Parathyroid adenoma (tissue), 2 donors: ENCODE measurements at regions not wholly inside any gene's neighbourhood (a gene's known extent, or its start where the extent isn't known, plus 50 kb on each side); places are given as distances from the start of the nearest gene placed in this dataset.
"Not testable (repeated sequence)": the region's sequence is repeated elsewhere in the genome, so short reads cannot be mapped to it uniquely, and the experiment has no call there.

ENCODE experiments used
- H2AFZ ChIP-seq: fragments of 300-600 bp; sonication (generic); one replicate; pipeline ENCODE4 v1.7.0; 2017; ENCODE audit warnings: antibody characterized with exemption, mild to moderate bottlenecking
- H3K27ac ChIP-seq: fragments of 300-600 bp; sonication (generic); one replicate; pipeline ENCODE4 v1.7.0; 2017
- H3K27me3 ChIP-seq: fragments of 300-600 bp; sonication (generic); one replicate; pipeline ENCODE4 v1.7.0; 2017; ENCODE audit warnings: low read length; ENCODE audit not compliant: control insufficient read depth, insufficient read depth
- H3K36me3 ChIP-seq: fragments of 300-600 bp; sonication (generic); one replicate; pipeline ENCODE4 v1.7.0; 2017; ENCODE audit warnings: low read length; ENCODE audit not compliant: control insufficient read depth, insufficient read depth
- H3K4me1 ChIP-seq: fragments of 300-600 bp; sonication (generic); one replicate; pipeline ENCODE4 v1.7.0; 2017; ENCODE audit warnings: control low read depth
- H3K4me2 ChIP-seq: fragments of 300-600 bp; sonication (generic); one replicate; pipeline ENCODE4 v1.7.0; 2017; ENCODE audit warnings: low read length
- H3K4me3 ChIP-seq: fragments of 300-600 bp; sonication (generic); one replicate; pipeline ENCODE4 v1.7.0; 2017; ENCODE audit warnings: low read depth, low read length
- H3K79me2 ChIP-seq: fragments of 300-600 bp; sonication (generic); one replicate; pipeline ENCODE4 v1.7.0; 2017; ENCODE audit warnings: control low read depth
- H3K9ac ChIP-seq: fragments of 300-600 bp; sonication (generic); one replicate; pipeline ENCODE4 v1.7.0; 2017; ENCODE audit warnings: mild to moderate bottlenecking
- H3K9me3 ChIP-seq: fragments of 300-600 bp; sonication (generic); one replicate; pipeline ENCODE4 v1.7.0; 2017; ENCODE audit warnings: low read length; ENCODE audit not compliant: control insufficient read depth
- TF ChIP-seq, protein P1 (sequence below): fragments of 300-600 bp; sonication (generic); IDR thresholded peaks from one replicate; pipeline ENCODE4 v1.7.0; 2017; ENCODE audit warnings: antibody characterized with exemption, mild to moderate bottlenecking
- donor health status: primary hyperparathyroidism.

- Histone ChIP-seq H3K9me3 (no peaks in the 10 kb centered on the region), H3K36me3 (no peaks in the 10 kb centered on the region), H3K79me2 (no peaks in the 10 kb centered on the region), H3K27me3 (no peaks in the 10 kb centered on the region), H3K27ac (no peak overlapping the region), H3K4me1 (no peaks in the 10 kb centered on the region), H3K4me3 (no peak overlapping the region), H3K4me2 (no peak overlapping the region), H2AFZ (no peak overlapping the region), H3K9ac (no peak overlapping the region)
- TF ChIP-seq, protein P1, sequence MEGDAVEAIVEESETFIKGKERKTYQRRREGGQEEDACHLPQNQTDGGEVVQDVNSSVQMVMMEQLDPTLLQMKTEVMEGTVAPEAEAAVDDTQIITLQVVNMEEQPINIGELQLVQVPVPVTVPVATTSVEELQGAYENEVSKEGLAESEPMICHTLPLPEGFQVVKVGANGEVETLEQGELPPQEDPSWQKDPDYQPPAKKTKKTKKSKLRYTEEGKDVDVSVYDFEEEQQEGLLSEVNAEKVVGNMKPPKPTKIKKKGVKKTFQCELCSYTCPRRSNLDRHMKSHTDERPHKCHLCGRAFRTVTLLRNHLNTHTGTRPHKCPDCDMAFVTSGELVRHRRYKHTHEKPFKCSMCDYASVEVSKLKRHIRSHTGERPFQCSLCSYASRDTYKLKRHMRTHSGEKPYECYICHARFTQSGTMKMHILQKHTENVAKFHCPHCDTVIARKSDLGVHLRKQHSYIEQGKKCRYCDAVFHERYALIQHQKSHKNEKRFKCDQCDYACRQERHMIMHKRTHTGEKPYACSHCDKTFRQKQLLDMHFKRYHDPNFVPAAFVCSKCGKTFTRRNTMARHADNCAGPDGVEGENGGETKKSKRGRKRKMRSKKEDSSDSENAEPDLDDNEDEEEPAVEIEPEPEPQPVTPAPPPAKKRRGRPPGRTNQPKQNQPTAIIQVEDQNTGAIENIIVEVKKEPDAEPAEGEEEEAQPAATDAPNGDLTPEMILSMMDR = no peak
These were observed 820.3 kb downstream of the LTN1 start for GRCh38 chr21:28172376-28172775.

- H3K27me3 ChIP-seq = no peaks in the 10 kb centered on the region
- TF ChIP-seq, protein P1 = no peak
- no peaks in the 10 kb centered on the region for H3K9me3 ChIP-seq
- H3K4me1 ChIP-seq = no peaks in the 10 kb centered on the region
- no peaks in the 10 kb centered on the region for H3K36me3 ChIP-seq
- H3K4me3 ChIP-seq = no peak overlapping the region
- H3K79me2 ChIP-seq = no peaks in the 10 kb centered on the region
- no peak overlapping the region for H3K27ac ChIP-seq
- H2AFZ ChIP-seq = no peak overlapping the region
- H3K4me2 ChIP-seq = peak overlapping the region; percentile 17
- no peak overlapping the region for H3K9ac ChIP-seq
These were observed 825.3 kb downstream of the LTN1 start for GRCh38 chr21:28167366-28167765.

GRCh38 chr21:28164519-28164918 lies 828.2 kb downstream of the LTN1 start:
- not testable (repeated sequence) for H3K9ac ChIP-seq, H3K4me2 ChIP-seq, H3K79me2 ChIP-seq, H2AFZ ChIP-seq, H3K27ac ChIP-seq, H3K9me3 ChIP-seq, H3K27me3 ChIP-seq, H3K36me3 ChIP-seq, H3K4me3 ChIP-seq, H3K4me1 ChIP-seq

DNA sequence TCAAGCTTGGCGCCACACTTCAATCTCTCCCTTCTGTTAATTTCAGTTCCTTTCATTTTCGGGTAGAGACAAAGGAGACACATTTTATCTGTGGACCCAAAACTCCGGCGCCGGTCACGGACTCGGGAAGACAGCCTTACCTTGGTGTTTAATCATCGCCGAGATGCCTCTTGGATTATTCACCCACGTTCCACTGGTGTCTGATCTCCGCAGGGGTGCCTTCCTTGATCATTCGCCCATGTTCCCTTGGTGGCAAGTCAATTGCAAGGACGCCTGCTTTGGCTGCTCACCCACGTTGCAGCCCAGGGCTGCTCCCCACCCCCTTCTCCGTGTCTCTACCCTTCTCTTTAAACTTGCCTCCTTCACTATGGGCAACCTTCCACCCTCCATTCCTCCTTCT lies 830.6 kb downstream of the LTN1 start:
- not testable (repeated sequence) for H3K9me3 ChIP-seq, H3K4me3 ChIP-seq, H3K27ac ChIP-seq, H2AFZ ChIP-seq, H3K79me2 ChIP-seq, H3K4me2 ChIP-seq, H3K9ac ChIP-seq, H3K4me1 ChIP-seq, H3K27me3 ChIP-seq, H3K36me3 ChIP-seq

GRCh38 chr21:28160378-28160777 lies 832.3 kb downstream of the LTN1 start:
- no peaks in the 10 kb centered on the region for H3K36me3 ChIP-seq
- TF ChIP-seq, protein P1 = no peak
- no peak overlapping the region for H3K9ac ChIP-seq
- H3K79me2 ChIP-seq = no peaks in the 10 kb centered on the region
- H3K27ac ChIP-seq = no peak overlapping the region
- H3K4me1 ChIP-seq = no peaks in the 10 kb centered on the region
- no peak overlapping the region for H2AFZ ChIP-seq
- no peak overlapping the region for H3K4me2 ChIP-seq
- H3K27me3 ChIP-seq = no peaks in the 10 kb centered on the region
- no peaks in the 10 kb centered on the region for H3K9me3 ChIP-seq
- H3K4me3 ChIP-seq = no peak overlapping the region

DNA sequence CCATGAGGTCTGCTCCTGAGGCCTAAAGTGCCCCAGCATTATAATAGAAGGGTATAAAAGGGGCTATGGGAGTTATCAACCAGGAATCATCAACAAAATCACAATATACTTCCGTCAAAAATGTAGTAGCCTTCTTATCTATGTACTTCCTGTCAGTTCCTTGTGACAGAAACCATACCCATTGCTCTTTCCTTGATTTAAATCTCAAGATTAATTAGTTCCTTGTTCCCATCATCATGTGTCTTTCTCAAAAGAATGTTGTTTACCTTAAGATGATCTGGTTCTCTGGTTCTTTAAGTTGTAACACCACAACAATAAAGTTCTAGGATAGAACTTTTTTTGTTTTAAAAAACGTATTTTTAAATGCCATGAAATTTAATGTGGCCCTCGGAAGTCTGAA lies 833.3 kb downstream of the LTN1 start:
- Histone ChIP-seq H2AFZ (no peak overlapping the region), H3K9me3 (no peaks in the 10 kb centered on the region), H3K27me3 (no peaks in the 10 kb centered on the region), H3K79me2 (no peaks in the 10 kb centered on the region), H3K4me3 (no peak overlapping the region), H3K4me1 (no peaks in the 10 kb centered on the region), H3K9ac (no peak overlapping the region), H3K27ac (no peak overlapping the region), H3K36me3 (no peaks in the 10 kb centered on the region), H3K4me2 (no peak overlapping the region)
- TF ChIP-seq, protein P1 = no peak
